Fibroblast of pulmonary artery (primary cell): ENCODE measurements at regions not wholly inside any gene's neighbourhood (a gene's known extent, or its start where the extent isn't known, plus 50 kb on each side); places are given as distances from the start of the nearest gene placed in this dataset.
A peak's percentile ranks its signal among the peaks of the same experiment; 100 is the strongest.

Source experiments
- DNase-seq: peaks from one replicate; pipeline ENCODE4 v3.0.0-alpha.2; 2010; ENCODE audit warnings: low read depth
- H3K4me3 ChIP-seq: replicated peaks from 2 replicates; pipeline ENCODE4 v1.5.1; 2011; ENCODE audit warnings: low read depth, mild to moderate bottlenecking, control low read depth, low read length, moderate library complexity
- CTCF ChIP-seq: IDR thresholded peaks from 2 replicates; pipeline ENCODE4 v1.5.1; 2011; ENCODE audit warnings: mild to moderate bottlenecking, control low read depth, low read length, inconsistent platforms; ENCODE audit errors: missing control alignments

- no peak for DNase-seq
- no peak for TF ChIP-seq CTCF
- H3K4me3 ChIP-seq = no peak overlapping the region
Observed at GRCh38 chr4:35124106-35124505, 1120.2 kb downstream of the ARAP2 start.

- no peak overlapping the region for H3K4me3 ChIP-seq
- DNase-seq = no peak
- TF ChIP-seq CTCF = no peak
Observed at GRCh38 chr4:35125995-35126712, 1118.2 kb downstream of the ARAP2 start.

- no peak overlapping the region for H3K4me3 ChIP-seq
- TF ChIP-seq CTCF = no peak
- no peak for DNase-seq
Observed at GRCh38 chr4:35138449-35138848, 1105.9 kb downstream of the ARAP2 start.

GRCh38 chr4:35147761-35148160, 1096.6 kb downstream of the ARAP2 start:
- no peak for DNase-seq
- no peak for TF ChIP-seq CTCF
- H3K4me3 ChIP-seq = no peak overlapping the region

GRCh38 chr4:35151816-35152572, 1092.3 kb downstream of the ARAP2 start:
- TF ChIP-seq CTCF = peak; percentile 4
- H3K4me3 ChIP-seq = no peak overlapping the region
- DNase-seq = no peak

- TF ChIP-seq CTCF = no peak
Observed at GRCh38 chr4:35163168-35163567, 1081.1 kb downstream of the ARAP2 start.

More at GRCh38 chr4:35163168-35163567, 1081.1 kb downstream of the ARAP2 start:
- DNase-seq = no peak
- no peak overlapping the region for H3K4me3 ChIP-seq
